ENCODE measurements at regions not wholly inside any gene's neighbourhood (a gene's known extent, or its start where the extent isn't known, plus 50 kb on each side); places are given as distances from the start of the nearest gene placed in this dataset.
"Not testable (repeated sequence)": the region's sequence is repeated elsewhere in the genome, so short reads cannot be mapped to it uniquely, and the experiment has no call there.

DNA sequence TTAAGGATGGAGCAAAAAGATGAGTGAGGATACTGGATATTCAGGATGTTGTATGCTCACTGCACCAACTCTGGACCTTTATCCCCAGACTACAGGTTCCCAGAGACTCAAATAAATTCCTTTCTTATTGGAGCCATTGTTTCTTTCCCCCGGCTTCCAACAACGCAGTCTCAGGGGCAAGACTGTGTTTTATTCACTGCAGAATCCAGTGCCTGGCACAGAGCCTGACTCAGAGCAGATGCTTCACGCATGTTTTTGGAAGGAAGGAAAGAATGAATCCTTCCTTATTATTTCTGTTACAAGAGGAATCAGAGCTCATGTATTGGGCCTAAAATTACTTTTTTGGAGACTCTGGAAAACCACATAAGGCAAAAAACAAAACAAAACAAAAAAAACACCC, 96.0 kb upstream of the VGLL4 start:
- H3K27me3 Mint-ChIP-seq, result no peaks in the 10 kb centered on the region
- no peaks in the 10 kb centered on the region for H3K4me1 Mint-ChIP-seq
- no peak for TF ChIP-seq CTCF (IDR thresholded peaks at IDR 0.05)
- no peaks in the 10 kb centered on the region for H3K9me3 Mint-ChIP-seq
- no peak for DNase-seq
- H3K27ac Mint-ChIP-seq, result no peak overlapping the region
- POLR2A ChIA-PET, result no interaction called here
- intact Hi-C loops (cut with micrococcal nuclease), result no loop called here
- no peak overlapping the region for H3K4me3 Mint-ChIP-seq
- CTCF ChIA-PET, result no interaction called here
- no peak for ATAC-seq (ENCODE audit: low read depth)
- H3K36me3 Mint-ChIP-seq (ENCODE audit: low read depth), result no peaks in the 10 kb centered on the region

DNA sequence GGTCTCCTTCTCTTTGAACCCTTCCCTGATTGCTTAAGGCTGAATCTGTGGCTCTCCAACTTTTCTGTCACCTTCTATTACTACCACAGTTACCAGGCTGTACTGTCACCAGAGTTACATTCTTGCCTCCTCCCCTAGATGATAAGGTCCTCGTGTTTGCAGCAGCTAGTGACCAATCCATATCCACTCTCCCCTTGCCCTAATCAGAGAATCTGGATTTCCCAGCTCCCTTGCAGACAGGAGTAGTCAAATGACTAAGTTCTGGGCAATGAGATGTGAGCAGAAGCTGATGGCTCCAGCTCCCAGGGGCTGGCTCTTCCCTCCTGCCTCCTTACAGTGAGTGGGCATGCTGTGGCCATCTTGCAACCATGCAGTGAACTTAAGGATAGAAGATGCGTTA, 95.4 kb upstream of the VGLL4 start:
- DNase-seq (no peak), ATAC-seq (ENCODE audit: low read depth) (no peak)
- Mint-ChIP-seq H3K4me3 (no peak overlapping the region), H3K4me1 (no peaks in the 10 kb centered on the region), H3K27me3 (no peaks in the 10 kb centered on the region), H3K9me3 (no peaks in the 10 kb centered on the region), H3K36me3 (ENCODE audit: low read depth) (no peaks in the 10 kb centered on the region), H3K27ac (no peak overlapping the region)
- no peak for TF ChIP-seq CTCF (IDR thresholded peaks at IDR 0.05)
- ChIA-PET POLR2A (no interaction called here), CTCF (no interaction called here)
- intact Hi-C loops (cut with micrococcal nuclease), result no loop called here

DNA sequence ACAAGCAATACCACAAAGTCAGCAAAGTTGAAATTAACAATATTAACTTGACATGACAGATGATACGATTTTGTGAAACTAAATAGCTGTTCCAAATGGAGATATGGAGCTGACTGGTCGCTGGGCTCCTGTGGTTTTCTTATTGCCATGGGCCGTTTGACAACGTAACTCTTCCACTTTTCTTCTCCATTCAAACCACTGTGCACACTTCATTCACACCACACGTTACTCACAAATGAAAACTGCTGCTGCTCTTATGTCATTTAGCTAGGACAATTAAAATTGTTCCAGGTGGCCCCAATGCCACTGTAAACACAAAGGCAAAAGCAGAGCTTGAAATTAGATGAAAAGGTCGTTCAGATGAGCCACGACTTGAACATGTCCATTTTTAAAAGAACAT, 94.0 kb upstream of the VGLL4 start:
- Mint-ChIP-seq H3K27me3 (no peaks in the 10 kb centered on the region), H3K36me3 (ENCODE audit: low read depth) (no peaks in the 10 kb centered on the region), H3K9me3 (no peaks in the 10 kb centered on the region), H3K27ac (no peak overlapping the region), H3K4me3 (no peak overlapping the region), H3K4me1 (no peaks in the 10 kb centered on the region)
- no peak for DNase-seq
- ATAC-seq (ENCODE audit: low read depth), result no peak
- TF ChIP-seq CTCF (IDR thresholded peaks at IDR 0.05), result no peak
- CTCF ChIA-PET, result no interaction called here
- POLR2A ChIA-PET, result no interaction called here
- intact Hi-C loops (cut with micrococcal nuclease), result no loop called here

- no peak overlapping the region for H3K27ac Mint-ChIP-seq
Measured at GRCh38 chr3:11736136-11736833, 92.6 kb upstream of the VGLL4 start.

DNA sequence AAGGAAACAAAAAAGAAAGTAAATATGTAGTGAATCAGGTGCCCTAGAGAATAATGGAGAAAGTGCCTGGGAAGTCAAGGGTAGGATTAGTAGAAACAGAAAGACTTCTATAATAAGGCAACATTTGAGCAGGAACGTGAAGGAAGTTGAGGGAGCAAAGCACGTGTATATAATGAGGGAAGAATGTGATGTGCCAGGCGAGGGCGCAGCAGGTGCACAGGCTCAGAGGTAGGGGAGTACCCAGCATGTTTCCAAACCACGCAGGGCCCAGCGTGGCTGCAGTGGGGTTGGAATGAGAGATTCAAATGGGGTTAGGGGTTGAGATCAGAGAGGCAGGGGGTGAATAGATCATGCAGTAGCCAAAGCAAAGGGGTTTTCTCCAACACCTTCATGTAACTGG, 91.9 kb upstream of the VGLL4 start:
- ATAC-seq (ENCODE audit: low read depth), result no peak
- Mint-ChIP-seq H3K27ac (no peak overlapping the region), H3K4me3 (no peak overlapping the region), H3K9me3 (no peaks in the 10 kb centered on the region), H3K27me3 (peaks cover 2% of the 10 kb centered on the region), H3K36me3 (ENCODE audit: low read depth) (no peaks in the 10 kb centered on the region), H3K4me1 (no peaks in the 10 kb centered on the region)
- TF ChIP-seq CTCF (IDR thresholded peaks at IDR 0.05), result no peak
- intact Hi-C loops (cut with micrococcal nuclease), result no loop called here
- POLR2A ChIA-PET, result no interaction called here
- DNase-seq, result no peak
- CTCF ChIA-PET, result no interaction called here

More at GRCh38 chr3:11736136-11736833, 92.6 kb upstream of the VGLL4 start:
- Mint-ChIP-seq H3K4me1 (no peaks in the 10 kb centered on the region), H3K4me3 (no peak overlapping the region), H3K27me3 (no peaks in the 10 kb centered on the region), H3K36me3 (ENCODE audit: low read depth) (no peaks in the 10 kb centered on the region), H3K9me3 (no peaks in the 10 kb centered on the region)
- ChIA-PET CTCF (no interaction called here), POLR2A (no interaction called here)
- intact Hi-C loops (cut with micrococcal nuclease), result no loop called here
- no peak for TF ChIP-seq CTCF (IDR thresholded peaks at IDR 0.05)
- DNase-seq (no peak), ATAC-seq (ENCODE audit: low read depth) (no peak)

DNA sequence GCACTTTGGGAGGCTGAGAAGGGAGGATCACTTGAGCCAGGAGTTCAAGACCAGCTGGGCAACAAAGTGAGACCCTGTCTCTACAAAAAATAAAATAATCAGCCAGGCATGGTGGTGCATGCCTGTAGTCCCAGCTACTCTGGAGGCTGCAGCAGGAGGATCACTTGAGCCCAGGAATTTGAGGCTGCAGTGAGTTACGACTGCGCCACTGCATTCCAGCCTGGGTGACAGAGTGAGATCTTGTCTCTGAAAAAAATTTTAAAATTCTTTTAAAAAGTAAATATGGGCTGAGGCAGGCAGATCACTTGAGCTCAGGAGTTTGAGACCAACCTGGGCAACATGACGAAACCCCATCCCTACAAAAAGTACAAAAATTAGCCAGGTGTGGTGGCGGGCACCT, 91.4 kb upstream of the VGLL4 start:
- H3K36me3 Mint-ChIP-seq (ENCODE audit: low read depth); H3K27me3 Mint-ChIP-seq; POLR2A ChIA-PET; CTCF ChIA-PET; intact Hi-C loops (cut with micrococcal nuclease); H3K27ac Mint-ChIP-seq; H3K9me3 Mint-ChIP-seq; H3K4me1 Mint-ChIP-seq; H3K4me3 Mint-ChIP-seq; ATAC-seq (ENCODE audit: low read depth); DNase-seq: not testable (repeated sequence)
